Type B pancreatic cell (in vitro differentiated cells): ENCODE measurements at regions not wholly inside any gene's neighbourhood (a gene's known extent, or its start where the extent isn't known, plus 50 kb on each side); places are given as distances from the start of the nearest gene placed in this dataset.

Experiments
- DNase-seq: peaks from one replicate; pipeline ENCODE4 v3.0.0; 2021; ENCODE audit warnings: mixed read lengths; ENCODE audit not compliant: unreplicated experiment; ENCODE audit errors: extremely low spot score
- H3K27ac Mint-ChIP-seq: 2 replicates; pipeline ENCODE4 v1.8.0; 2021; ENCODE audit warnings: mild to moderate bottlenecking, mixed read lengths
- H3K27me3 Mint-ChIP-seq: 2 replicates; pipeline ENCODE4 v1.8.0; 2021; ENCODE audit warnings: mixed read lengths
- H3K36me3 Mint-ChIP-seq: 2 replicates; pipeline ENCODE4 v1.8.0; 2021; ENCODE audit warnings: mixed read lengths
- H3K4me1 Mint-ChIP-seq: one replicate; pipeline ENCODE4 v1.8.0; 2021; ENCODE audit warnings: mixed read lengths; ENCODE audit not compliant: unreplicated experiment
- H3K4me3 Mint-ChIP-seq: 2 replicates; pipeline ENCODE4 v1.8.0; 2021; ENCODE audit warnings: mild to moderate bottlenecking, mixed read lengths
- H3K9me3 Mint-ChIP-seq: 2 replicates; pipeline ENCODE4 v1.8.0; 2021; ENCODE audit warnings: mixed read lengths
- TF ChIP-seq, protein P1 (sequence below): fragments of 200-600 bp; sonication (generic); conservative IDR thresholded peaks from 2 replicates; pipeline ENCODE4 v1.5.0; 2021; ENCODE audit warnings: antibody characterized with exemption, mild to moderate bottlenecking

DNA sequence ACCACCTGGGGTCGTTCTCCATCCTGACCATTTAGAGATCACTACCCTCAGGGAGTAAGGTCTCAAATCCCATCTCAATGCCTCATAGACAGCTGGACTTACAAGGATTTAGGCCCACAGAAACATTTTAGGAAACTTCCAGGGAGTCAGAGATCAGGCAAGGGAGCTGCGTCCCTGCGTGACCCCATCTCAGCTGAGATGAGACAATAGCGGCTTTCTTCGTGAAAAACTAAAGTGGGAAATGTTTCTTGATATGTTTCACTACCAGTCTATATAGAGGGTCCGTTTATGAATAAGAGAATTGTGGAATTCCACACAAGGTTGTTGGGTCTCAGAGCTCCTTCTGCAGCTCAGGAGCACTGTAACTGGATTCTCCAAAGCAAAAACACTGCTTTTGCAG, 105.1 kb downstream of the VCPKMT start:
- H3K4me1 Mint-ChIP-seq = peaks cover 36% of the 10 kb centered on the region
- no peak overlapping the region for H3K4me3 Mint-ChIP-seq
- peak overlapping the region; percentile 71 for H3K27ac Mint-ChIP-seq
- peaks cover 5% of the 10 kb centered on the region for H3K9me3 Mint-ChIP-seq
- peaks cover 6% of the 10 kb centered on the region for H3K36me3 Mint-ChIP-seq
- DNase-seq = no peak
- no peaks in the 10 kb centered on the region for H3K27me3 Mint-ChIP-seq
- TF ChIP-seq, protein P1, sequence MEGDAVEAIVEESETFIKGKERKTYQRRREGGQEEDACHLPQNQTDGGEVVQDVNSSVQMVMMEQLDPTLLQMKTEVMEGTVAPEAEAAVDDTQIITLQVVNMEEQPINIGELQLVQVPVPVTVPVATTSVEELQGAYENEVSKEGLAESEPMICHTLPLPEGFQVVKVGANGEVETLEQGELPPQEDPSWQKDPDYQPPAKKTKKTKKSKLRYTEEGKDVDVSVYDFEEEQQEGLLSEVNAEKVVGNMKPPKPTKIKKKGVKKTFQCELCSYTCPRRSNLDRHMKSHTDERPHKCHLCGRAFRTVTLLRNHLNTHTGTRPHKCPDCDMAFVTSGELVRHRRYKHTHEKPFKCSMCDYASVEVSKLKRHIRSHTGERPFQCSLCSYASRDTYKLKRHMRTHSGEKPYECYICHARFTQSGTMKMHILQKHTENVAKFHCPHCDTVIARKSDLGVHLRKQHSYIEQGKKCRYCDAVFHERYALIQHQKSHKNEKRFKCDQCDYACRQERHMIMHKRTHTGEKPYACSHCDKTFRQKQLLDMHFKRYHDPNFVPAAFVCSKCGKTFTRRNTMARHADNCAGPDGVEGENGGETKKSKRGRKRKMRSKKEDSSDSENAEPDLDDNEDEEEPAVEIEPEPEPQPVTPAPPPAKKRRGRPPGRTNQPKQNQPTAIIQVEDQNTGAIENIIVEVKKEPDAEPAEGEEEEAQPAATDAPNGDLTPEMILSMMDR = no peak

DNA sequence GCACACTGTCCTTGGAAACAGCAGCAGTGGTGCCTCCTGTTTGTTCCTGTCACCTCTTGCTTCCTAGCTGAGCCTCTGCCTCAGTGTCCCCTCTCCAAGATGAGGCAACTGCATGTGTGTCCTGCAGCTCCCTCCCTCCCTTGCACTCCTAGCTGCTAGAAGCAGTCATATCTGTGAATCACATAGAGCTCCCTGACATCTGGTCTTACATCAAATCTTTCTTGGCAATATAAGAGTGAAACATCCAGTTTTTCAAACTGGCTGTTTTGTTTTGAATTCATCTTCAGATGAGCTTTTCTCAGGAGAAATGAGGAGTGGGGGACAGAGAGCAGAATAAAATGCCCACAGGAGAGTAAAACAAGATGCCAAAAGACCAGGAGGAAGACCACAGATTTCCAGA, 103.7 kb downstream of the VCPKMT start:
- TF ChIP-seq, protein P1 = no peak
- Mint-ChIP-seq H3K9me3 (peaks cover 5% of the 10 kb centered on the region), H3K4me3 (peak overlapping the region; percentile 57), H3K27me3 (no peaks in the 10 kb centered on the region), H3K36me3 (peaks cover 6% of the 10 kb centered on the region), H3K4me1 (peaks cover 30% of the 10 kb centered on the region), H3K27ac (peak overlapping the region; percentile 84)
- no peak for DNase-seq

DNA sequence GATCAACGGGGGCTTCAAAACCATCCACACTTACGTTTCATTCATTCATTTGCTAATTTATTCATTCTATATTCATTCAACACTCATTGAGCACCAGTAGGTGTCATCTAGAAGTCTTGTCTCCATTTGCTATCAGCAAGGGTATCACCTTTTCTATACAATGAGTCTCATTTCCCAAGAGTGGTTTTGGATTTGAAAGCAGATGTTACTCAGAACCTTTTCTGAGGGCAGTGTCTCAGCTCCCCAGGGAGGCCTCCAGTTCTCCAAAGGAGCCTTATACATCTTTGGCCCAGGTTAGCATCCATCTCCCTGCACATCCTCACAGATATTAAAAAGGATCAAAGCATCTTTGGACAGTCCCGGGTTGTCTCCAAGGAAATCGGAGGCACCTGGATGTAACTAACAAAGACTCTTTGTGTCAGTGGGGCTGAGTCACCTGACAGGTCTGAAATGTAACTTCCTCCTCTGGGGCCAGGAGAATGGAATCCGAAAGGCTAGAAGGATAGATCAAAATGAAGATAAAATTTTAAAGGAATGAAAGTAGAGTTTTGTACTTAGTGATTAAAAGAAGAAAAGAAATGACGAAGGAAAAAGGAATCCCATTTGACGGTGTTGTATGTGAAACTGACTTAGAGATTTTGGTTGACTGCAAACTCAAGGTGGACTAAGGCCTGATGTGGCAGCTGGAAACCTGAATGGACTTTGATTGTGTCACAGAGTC, 103.0 kb downstream of the VCPKMT start:
- TF ChIP-seq, protein P1 = no peak
- no peak for DNase-seq

DNA sequence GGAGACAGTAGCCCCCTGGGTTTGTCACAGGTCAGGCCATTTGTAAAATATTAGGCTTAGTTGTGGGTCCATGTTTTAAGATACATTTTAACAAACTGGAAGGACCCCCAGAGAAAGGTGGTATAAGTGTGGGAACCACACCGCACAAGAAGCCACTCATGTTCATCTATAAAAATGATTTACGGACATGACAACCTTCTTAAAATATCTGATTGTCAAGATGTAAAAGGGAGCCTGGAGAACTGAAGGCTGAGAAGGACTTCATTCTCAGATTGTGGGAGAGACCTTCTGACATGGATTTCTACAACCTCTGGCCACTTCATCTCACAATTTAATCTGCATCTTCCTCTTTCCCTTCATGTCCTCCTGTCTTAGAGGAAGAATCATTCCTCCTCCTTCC, 102.4 kb downstream of the VCPKMT start:
- DNase-seq = no peak
- H3K27me3 Mint-ChIP-seq = no peaks in the 10 kb centered on the region
- peak overlapping the region; percentile 84 for H3K27ac Mint-ChIP-seq
- TF ChIP-seq, protein P1 = no peak
- H3K4me3 Mint-ChIP-seq = no peak overlapping the region
- H3K4me1 Mint-ChIP-seq = peaks cover 35% of the 10 kb centered on the region
- H3K36me3 Mint-ChIP-seq = peaks cover 3% of the 10 kb centered on the region
- H3K9me3 Mint-ChIP-seq = peaks cover 5% of the 10 kb centered on the region

More for the DNA sequence above, 103.0 kb downstream of the VCPKMT start:
- Mint-ChIP-seq H3K27me3 (no peaks in the 10 kb centered on the region), H3K36me3 (peaks cover 6% of the 10 kb centered on the region), H3K4me3 (peak overlapping the region; percentile 15), H3K27ac (peak overlapping the region; percentile 84), H3K4me1 (peaks cover 32% of the 10 kb centered on the region), H3K9me3 (peaks cover 5% of the 10 kb centered on the region)

DNA sequence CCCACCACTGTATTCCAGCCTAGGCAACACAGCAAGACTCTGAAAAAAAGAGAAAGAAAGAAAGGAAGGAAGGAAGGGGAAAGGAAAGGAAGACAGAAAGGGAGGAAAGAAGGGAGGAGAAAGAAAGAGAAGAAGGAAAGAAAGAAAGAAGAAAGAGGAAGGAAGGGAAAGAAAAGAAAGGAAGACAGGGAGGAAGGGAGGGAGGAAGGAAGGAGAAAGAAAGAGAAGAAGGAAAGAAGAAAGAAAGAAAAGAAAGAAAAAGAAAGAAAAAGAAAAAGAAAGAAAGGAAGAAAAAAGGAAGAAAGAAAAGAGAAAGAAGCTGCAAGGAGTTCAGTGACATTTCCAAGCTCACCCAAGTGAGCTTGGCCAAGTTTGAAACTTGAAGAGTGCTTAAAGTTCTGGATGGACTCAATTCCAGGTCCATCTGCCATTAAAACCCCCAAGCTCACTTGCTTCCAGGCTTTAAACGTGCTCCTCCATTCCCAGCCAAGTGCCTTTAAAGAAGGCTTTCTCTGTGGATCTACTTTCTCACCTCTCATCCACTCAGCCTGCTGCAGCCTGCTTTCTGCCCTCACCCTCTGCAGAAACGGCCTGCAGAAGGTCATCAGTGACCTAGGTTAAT, 101.5 kb downstream of the VCPKMT start:
- H3K27me3 Mint-ChIP-seq = no peaks in the 10 kb centered on the region
- H3K4me3 Mint-ChIP-seq = no peak overlapping the region
- H3K9me3 Mint-ChIP-seq = peaks cover 10% of the 10 kb centered on the region
- no peak overlapping the region for H3K27ac Mint-ChIP-seq
- TF ChIP-seq, protein P1 = no peak
- no peaks in the 10 kb centered on the region for H3K36me3 Mint-ChIP-seq
- peaks cover 35% of the 10 kb centered on the region for H3K4me1 Mint-ChIP-seq
- DNase-seq = no peak
